H9 (cell line): ENCODE measurements at regions not wholly inside any gene's neighbourhood (a gene's known extent, or its start where the extent isn't known, plus 50 kb on each side); places are given as distances from the start of the nearest gene placed in this dataset.

Experiments
- DNase-seq: peaks from one replicate; pipeline ENCODE4 v3.0.0-alpha.2; 2017
- H2AFZ ChIP-seq: one replicate; pipeline ENCODE4 v1.6.1; 2013; ENCODE audit warnings: mild to moderate bottlenecking, low read length, control low read depth, moderate library complexity
- H2AK5ac ChIP-seq: 2 replicates; pipeline ENCODE4 v1.6.1; 2013; ENCODE audit warnings: low read length, control low read depth, mixed read lengths; ENCODE audit not compliant: insufficient read length
- H2BK120ac ChIP-seq: one replicate; pipeline ENCODE4 v1.6.1; 2013; ENCODE audit warnings: low read depth, mild to moderate bottlenecking, low read length, control low read depth, inconsistent platforms; ENCODE audit not compliant: poor library complexity, severe bottlenecking
- H2BK12ac ChIP-seq: 2 replicates; pipeline ENCODE4 v1.6.1; 2013; ENCODE audit warnings: low read length, control low read depth, mixed read lengths, low read depth; ENCODE audit not compliant: insufficient read length
- H2BK15ac ChIP-seq: 2 replicates; pipeline ENCODE4 v1.6.1; 2013; ENCODE audit warnings: low read depth, low read length, control low read depth
- H2BK20ac ChIP-seq: one replicate; pipeline ENCODE4 v1.6.1; 2013; ENCODE audit warnings: low read depth, mild to moderate bottlenecking, low read length, control low read depth, inconsistent platforms; ENCODE audit not compliant: poor library complexity, severe bottlenecking
- H2BK5ac ChIP-seq: 2 replicates; pipeline ENCODE4 v1.6.1; 2013; ENCODE audit warnings: low read length, control low read depth, mixed read lengths; ENCODE audit not compliant: insufficient read length
- H3K14ac ChIP-seq: 2 replicates; pipeline ENCODE4 v1.6.1; 2013; ENCODE audit warnings: low read length, control low read depth; ENCODE audit not compliant: insufficient read depth
- H3K18ac ChIP-seq: 2 replicates; pipeline ENCODE4 v1.6.1; 2013; ENCODE audit warnings: low read depth, mild to moderate bottlenecking, mixed read lengths, low read length, control low read depth; ENCODE audit not compliant: insufficient read length
- H3K23ac ChIP-seq: 2 replicates; pipeline ENCODE4 v1.6.1; 2013; ENCODE audit warnings: low read length, control low read depth, mixed read lengths, low read depth; ENCODE audit not compliant: insufficient read length
- H3K23me2 ChIP-seq: 2 replicates; pipeline ENCODE4 v1.6.1; 2013; ENCODE audit warnings: low read depth, mild to moderate bottlenecking, mixed read lengths, low read length, control low read depth; ENCODE audit not compliant: insufficient read length, poor library complexity, severe bottlenecking
- H3K27ac ChIP-seq: 2 replicates; pipeline ENCODE4 v1.5.1; 2013; ENCODE audit warnings: low read length, control low read depth, mixed read lengths, low read depth; ENCODE audit not compliant: insufficient read length
- H3K27me3 ChIP-seq: 2 replicates; pipeline ENCODE4 v1.6.1; 2013; ENCODE audit warnings: low read length, control low read depth, inconsistent platforms; ENCODE audit not compliant: insufficient read depth
- H3K4ac ChIP-seq: 2 replicates; pipeline ENCODE4 v1.6.1; 2013; ENCODE audit warnings: low read depth, mild to moderate bottlenecking, control low read depth, inconsistent platforms, low read length, moderate library complexity
- H3K4me1 ChIP-seq: 2 replicates; pipeline ENCODE4 v1.6.1; 2013; ENCODE audit warnings: low read length, control low read depth, inconsistent platforms; ENCODE audit not compliant: insufficient read depth
- H3K4me2 ChIP-seq: 2 replicates; pipeline ENCODE4 v1.6.1; 2013; ENCODE audit warnings: low read length, control low read depth, mixed read lengths; ENCODE audit not compliant: insufficient read length, insufficient read depth
- H3K56ac ChIP-seq: 2 replicates; pipeline ENCODE4 v1.6.1; 2013; ENCODE audit warnings: low read depth, mild to moderate bottlenecking, mixed read lengths, low read length, control low read depth; ENCODE audit not compliant: insufficient read length
- H3K79me1 ChIP-seq: 2 replicates; pipeline ENCODE4 v1.6.1; 2013; ENCODE audit warnings: low read depth, mild to moderate bottlenecking, moderate library complexity, low read length, control low read depth, inconsistent platforms; ENCODE audit not compliant: insufficient read depth, poor library complexity, severe bottlenecking
- H3K79me2 ChIP-seq: 2 replicates; pipeline ENCODE4 v1.6.1; 2013; ENCODE audit warnings: low read length, control low read depth, inconsistent platforms; ENCODE audit not compliant: insufficient read depth
- H3K9ac ChIP-seq: 2 replicates; pipeline ENCODE4 v1.6.1; 2013; ENCODE audit warnings: low read length, control low read depth, mixed read lengths; ENCODE audit not compliant: insufficient read length; ENCODE audit errors: extremely low read depth
- H3K9me3 ChIP-seq: one replicate; pipeline ENCODE4 v1.6.1; 2013; ENCODE audit warnings: low read depth, low read length, inconsistent platforms; ENCODE audit not compliant: control insufficient read depth
- H3T11ph ChIP-seq: one replicate; pipeline ENCODE4 v1.6.1; 2013; ENCODE audit warnings: mild to moderate bottlenecking, low read length, control low read depth, inconsistent platforms
- H4K20me1 ChIP-seq: one replicate; pipeline ENCODE4 v1.6.1; 2013; ENCODE audit not compliant: control insufficient read depth, insufficient read length, insufficient read depth
- H4K5ac ChIP-seq: 2 replicates; pipeline ENCODE4 v1.6.1; 2013; ENCODE audit warnings: low read depth, mild to moderate bottlenecking, mixed read lengths, low read length, control low read depth; ENCODE audit not compliant: insufficient read length
- H4K8ac ChIP-seq: replicated peaks from 2 replicates; pipeline ENCODE4 v1.6.1; 2013; ENCODE audit warnings: low read length, control low read depth, mixed read lengths, low read depth; ENCODE audit not compliant: insufficient read length
- H4K91ac ChIP-seq: 2 replicates; pipeline ENCODE4 v1.6.1; 2013; ENCODE audit warnings: low read depth, mild to moderate bottlenecking, moderate library complexity, mixed read lengths, low read length, control low read depth; ENCODE audit not compliant: insufficient read length
- H3K27ac Mint-ChIP-seq, 3 experiments: 2 replicates in 2 of 3; 3 replicates in 1 of 3; pipeline ENCODE4 v1.8.0; 2020 to 2021; ENCODE audit warnings: mixed read lengths in 3 of 3, mild to moderate bottlenecking in 1 of 3, moderate library complexity in 1 of 3
- H3K27me3 Mint-ChIP-seq: 2 replicates; pipeline ENCODE4 v1.8.0; 2021; ENCODE audit warnings: low read depth, mild to moderate bottlenecking, moderate library complexity, mixed read lengths
- H3K36me3 Mint-ChIP-seq, 3 experiments: 2 replicates in 2 of 3; 3 replicates in 1 of 3; pipeline ENCODE4 v1.8.0; 2020 to 2021; ENCODE audit warnings: low read depth in 3 of 3, mixed read lengths in 3 of 3; ENCODE audit not compliant: insufficient read depth in 1 of 3
- H3K4me1 Mint-ChIP-seq, 2 experiments: 2 replicates each; pipeline ENCODE4 v1.8.0; 2020; ENCODE audit warnings: mixed read lengths in 2 of 2
- H3K4me3 Mint-ChIP-seq, 2 experiments: 2 replicates in 1 of 2; 3 replicates in 1 of 2; pipeline ENCODE4 v1.8.0; 2020 to 2021; ENCODE audit warnings: mild to moderate bottlenecking in 2 of 2, mixed read lengths in 2 of 2, moderate library complexity in 1 of 2
- H3K9me3 Mint-ChIP-seq, 2 experiments: 2 replicates in 1 of 2; 3 replicates in 1 of 2; pipeline ENCODE4 v1.8.0; 2020; ENCODE audit warnings: mild to moderate bottlenecking in 2 of 2, mixed read lengths in 2 of 2, moderate library complexity in 1 of 2
- CTCF ChIP-seq: fragments of 200-600 bp; sonication (generic); conservative IDR thresholded peaks from 3 replicates; pipeline ENCODE4 v1.8.0; 2021; ENCODE audit warnings: antibody characterized with exemption, mild to moderate bottlenecking
- WGBS: extraction: QIAGEN DNeasy Blood & Tissue Kit; methylation state at CpG from one replicate; pipeline ENCODE4 v1.1.7; 2013; ENCODE audit warnings: missing lambda C conversion rate, low lambda C conversion rate, mixed read lengths; ENCODE audit not compliant: insufficient read length; ENCODE audit errors: extremely low coverage; 5-methylcytosine and 5-hydroxymethylcytosine counted together

DNA sequence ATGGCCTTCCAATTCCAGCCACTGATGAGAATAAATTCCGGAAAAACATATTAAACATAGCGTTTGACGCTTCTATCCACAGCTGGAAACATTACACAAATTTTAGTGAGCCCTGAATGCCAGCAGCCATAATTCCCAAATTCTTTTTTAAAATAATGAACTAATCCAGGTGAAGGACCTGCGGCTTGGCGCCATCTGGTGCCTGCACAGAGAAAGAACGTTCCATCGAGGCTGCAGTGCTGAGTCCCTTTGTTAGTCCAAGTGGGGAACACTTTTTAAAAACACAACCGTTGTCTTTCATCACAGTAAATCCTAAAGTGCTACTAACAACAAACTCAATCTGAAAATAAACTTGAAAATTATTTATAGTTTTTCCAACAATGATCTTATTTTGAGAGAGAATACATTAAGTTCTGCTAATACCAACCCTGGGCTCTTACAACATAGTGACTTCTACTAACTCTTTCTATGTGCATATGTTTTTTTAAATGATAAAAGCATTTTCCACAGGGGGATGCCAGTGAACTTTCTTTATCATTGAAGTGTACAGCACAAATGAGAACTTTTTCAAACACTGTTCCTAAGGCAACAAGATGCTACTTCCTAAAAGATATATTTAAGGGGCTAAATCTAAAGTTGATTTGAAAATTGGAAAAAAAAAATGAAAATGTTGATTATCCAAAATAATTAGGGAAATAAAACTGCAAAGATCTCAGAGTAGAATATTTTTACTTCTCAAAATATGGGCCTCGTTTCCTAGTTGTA is 166.9 kb upstream of the RNF32 start:
- no peak overlapping the region for H2BK5ac ChIP-seq
- H3K56ac ChIP-seq = no peak overlapping the region
- peaks cover 0 to 2% (median 0%) of the 10 kb centered on the region in 3 experiments; a peak in 1 of 7 replicates for H3K36me3 Mint-ChIP-seq
- WGBS = no CpG with 5 or more reads among the region's 9 CpGs
- no peaks in the 10 kb centered on the region for H3K79me1 ChIP-seq
- no peak overlapping the region for H3K23ac ChIP-seq
- no peaks in the 10 kb centered on the region for H3K23me2 ChIP-seq
- H3K27me3 ChIP-seq = no peaks in the 10 kb centered on the region
- no peak overlapping the region for H2BK15ac ChIP-seq
- no peak overlapping the region for H2BK12ac ChIP-seq
- H3K79me2 ChIP-seq = no peaks in the 10 kb centered on the region
- no peak overlapping the region for H2AK5ac ChIP-seq
- no peak overlapping the region for H3K4ac ChIP-seq
- H4K20me1 ChIP-seq = no peaks in the 10 kb centered on the region
- H4K5ac ChIP-seq = no peak overlapping the region
- H3K4me2 ChIP-seq = no peak overlapping the region
- no peak overlapping the region for H2AFZ ChIP-seq
- H3K4me3 Mint-ChIP-seq = no peak overlapping the region
- no peak overlapping the region for H3K9ac ChIP-seq
- H3K4me1 Mint-ChIP-seq = peaks cover 2 to 4% of the 10 kb centered on the region in 2 experiments; a peak in 2 of 4 replicates
- peak; percentile 49 for DNase-seq
- H3K9me3 Mint-ChIP-seq = peaks cover 0 to 3% of the 10 kb centered on the region in 2 experiments; a peak in 1 of 5 replicates
- TF ChIP-seq CTCF = peak; percentile 94
- H3K27ac Mint-ChIP-seq = no peak overlapping the region
- no peak overlapping the region for H2BK120ac ChIP-seq
- H3K27ac ChIP-seq = no peak overlapping the region
- no peaks in the 10 kb centered on the region for H3K9me3 ChIP-seq
- H3T11ph ChIP-seq = no peak overlapping the region
- no peak overlapping the region for H2BK20ac ChIP-seq
- H3K4me1 ChIP-seq = no peaks in the 10 kb centered on the region
- H3K27me3 Mint-ChIP-seq = no peaks in the 10 kb centered on the region; the same call in none of the 2 replicates
- H3K14ac ChIP-seq = no peak overlapping the region
- no peak overlapping the region for H4K91ac ChIP-seq
- H3K18ac ChIP-seq = no peak overlapping the region
- H4K8ac ChIP-seq = no peak overlapping the region
